Activated gamma-delta T cell treated with Interleukin-2 at 50 U/mL for 16 hours (primary cell): ENCODE measurements at regions not wholly inside any gene's neighbourhood (a gene's known extent, or its start where the extent isn't known, plus 50 kb on each side); places are given as distances from the start of the nearest gene placed in this dataset.
"Not testable (repeated sequence)": the region's sequence is repeated elsewhere in the genome, so short reads cannot be mapped to it uniquely, and the experiment has no call there.

Experiments
- DNase-seq: peaks from one replicate; pipeline ENCODE4 v3.0.0-alpha.2; 2020

DNA sequence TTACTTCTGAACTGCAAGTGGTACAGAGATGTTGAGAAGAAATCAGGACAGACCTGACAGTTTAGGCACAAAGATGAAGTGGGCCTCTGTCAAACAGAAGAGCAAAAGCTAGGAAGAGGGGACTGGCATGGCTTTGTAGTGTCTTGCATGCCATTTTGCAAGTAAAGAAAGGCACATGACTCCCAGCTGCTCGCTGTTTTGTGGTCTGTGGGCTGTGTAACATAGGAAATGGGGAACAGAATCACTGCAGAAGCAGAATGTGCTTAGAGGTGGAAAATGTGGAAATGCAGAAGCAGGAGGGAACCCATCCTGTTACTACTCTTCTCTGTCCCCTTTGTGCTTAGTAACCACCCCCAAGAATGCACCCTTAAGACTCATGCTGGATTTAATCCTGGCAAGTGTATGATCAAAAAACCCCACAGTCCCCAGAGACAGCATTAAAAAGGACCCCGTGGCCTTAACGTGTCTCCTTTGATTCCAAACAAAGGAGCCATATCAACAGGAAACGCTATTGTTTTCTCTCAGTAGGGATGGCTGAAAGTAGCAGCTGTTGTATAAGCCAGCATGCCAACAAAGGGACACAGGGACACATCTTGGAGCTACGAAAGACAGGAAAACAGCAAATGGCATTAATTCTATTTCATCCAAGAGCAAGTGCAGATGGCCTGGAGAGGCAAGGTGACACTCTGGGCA lies 177.6 kb upstream of the GLRA2 start:
- DNase-seq = no peak

- DNase-seq = no peak
Measured at GRCh38 chrX:14347523-14347922, 181.8 kb upstream of the GLRA2 start.

DNA sequence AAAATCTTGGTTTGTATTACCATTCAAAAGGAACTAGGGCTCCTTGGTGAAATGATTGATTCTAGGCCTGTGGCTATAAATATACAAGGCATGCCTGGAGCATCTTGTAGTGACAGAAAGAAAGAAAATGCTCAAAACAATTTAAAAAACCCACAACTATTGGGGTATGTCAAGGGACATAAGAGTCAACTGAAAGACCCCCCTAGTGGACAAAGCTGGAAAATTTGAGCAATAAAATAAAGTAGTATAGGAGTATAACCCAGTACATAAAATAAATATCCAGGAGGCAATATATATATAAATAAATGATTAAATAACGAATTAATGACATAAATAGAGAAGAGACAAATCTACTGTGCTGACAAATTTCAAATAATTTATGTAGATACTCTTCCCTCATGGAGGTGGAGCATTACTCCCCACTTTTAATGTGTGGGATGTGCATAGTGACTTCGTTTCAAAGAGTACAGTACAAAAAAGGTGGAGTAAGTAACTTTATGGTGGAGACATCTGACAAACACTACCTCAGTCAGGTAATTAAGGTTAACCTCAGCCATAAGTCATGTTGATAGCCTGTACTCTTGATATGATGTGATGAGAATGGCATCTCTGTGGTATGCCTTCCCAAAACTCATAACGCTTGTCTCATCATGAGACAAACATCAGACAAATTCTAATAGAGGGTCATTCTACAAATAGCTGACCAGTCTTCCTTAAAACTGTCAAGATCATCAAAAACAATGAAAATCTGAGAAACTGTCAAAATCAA lies 185.0 kb upstream of the GLRA2 start:
- DNase-seq = no peak

DNA sequence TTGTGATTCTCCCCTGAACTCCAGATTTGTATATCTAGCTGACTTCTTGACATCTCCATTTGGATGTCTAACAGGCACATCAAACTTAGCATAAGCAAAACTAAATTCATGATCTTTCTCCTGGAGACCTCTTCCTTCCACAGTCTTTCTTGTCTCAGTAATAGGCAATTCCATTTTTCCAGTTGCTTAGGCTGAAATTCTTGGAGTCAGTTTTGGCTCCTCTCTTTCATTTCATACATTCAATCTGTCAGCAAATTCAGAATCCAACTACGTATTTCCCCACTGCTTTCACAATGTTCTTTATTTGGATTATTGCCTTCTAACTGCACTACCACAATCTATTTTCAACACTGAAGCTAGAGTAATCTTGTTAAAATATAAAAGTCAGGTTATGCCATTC lies 219.9 kb upstream of the GLRA2 start:
- no peak for DNase-seq

GRCh38 chrX:14308976-14309375 lies 220.4 kb upstream of the GLRA2 start:
- not testable (repeated sequence) for DNase-seq

- DNase-seq = no peak
Measured at GRCh38 chrX:14303891-14304290, 225.4 kb upstream of the GLRA2 start.

DNA sequence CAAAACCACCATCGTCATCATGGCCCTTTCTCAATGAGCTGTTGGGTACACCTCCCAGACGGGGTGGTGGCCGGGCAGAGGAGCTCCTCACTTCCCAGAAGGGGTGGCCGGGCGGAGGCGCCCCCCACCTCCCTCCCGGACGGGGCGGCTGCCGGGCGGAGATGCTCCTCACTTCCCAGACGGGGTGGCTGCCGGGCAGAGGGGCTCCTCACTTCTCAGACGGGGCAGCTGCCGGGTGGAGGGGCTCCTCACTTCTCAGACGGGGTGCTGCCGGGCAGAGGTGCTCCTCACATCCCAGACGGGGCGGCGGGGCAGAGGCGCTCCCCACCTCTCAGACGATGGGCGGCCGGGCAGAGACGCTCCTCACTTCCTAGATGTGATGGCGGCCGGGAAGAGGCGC lies 226.8 kb upstream of the GLRA2 start:
- not testable (repeated sequence) for DNase-seq

DNA sequence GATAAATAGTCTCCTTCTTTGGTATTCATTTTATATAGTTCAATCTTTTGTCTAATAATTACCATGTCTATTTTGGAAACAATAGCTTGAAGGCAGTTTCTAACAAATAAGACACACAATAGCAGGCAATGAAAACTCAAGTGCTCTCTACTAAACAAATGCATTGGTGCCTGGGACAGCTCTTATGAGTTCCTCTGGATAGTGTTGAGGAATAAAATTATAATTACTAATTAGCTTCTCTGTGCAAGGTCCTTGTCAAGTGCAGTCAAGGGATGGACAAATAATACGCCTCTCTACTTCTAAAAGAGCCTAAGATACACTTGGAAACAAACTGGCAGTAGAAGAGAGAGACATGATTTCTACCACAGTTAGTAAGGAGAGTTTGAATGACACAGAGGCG lies 229.0 kb upstream of the GLRA2 start:
- DNase-seq = no peak

DNA sequence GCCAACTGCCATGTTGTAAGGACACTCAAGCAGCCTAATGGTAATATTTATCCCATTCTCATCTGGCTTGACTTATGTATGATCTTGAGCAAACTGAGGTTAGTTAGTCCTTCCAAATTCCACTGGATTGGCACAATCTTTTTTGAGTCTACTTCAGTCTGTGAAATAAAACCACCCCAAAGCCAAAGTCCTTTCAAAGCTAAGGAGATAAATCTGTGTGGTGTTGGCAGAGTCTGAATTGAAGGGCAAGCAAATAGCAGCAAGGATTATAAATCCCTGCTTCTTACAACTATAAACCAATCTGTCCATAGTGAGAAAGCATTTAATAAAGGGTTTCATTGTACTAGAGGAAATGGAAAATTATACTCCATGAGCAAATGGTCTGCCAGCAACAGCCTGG lies 233.9 kb upstream of the GLRA2 start:
- no peak for DNase-seq

- no peak for DNase-seq
Measured at GRCh38 chrX:14291666-14292500, 237.5 kb upstream of the GLRA2 start.

DNA sequence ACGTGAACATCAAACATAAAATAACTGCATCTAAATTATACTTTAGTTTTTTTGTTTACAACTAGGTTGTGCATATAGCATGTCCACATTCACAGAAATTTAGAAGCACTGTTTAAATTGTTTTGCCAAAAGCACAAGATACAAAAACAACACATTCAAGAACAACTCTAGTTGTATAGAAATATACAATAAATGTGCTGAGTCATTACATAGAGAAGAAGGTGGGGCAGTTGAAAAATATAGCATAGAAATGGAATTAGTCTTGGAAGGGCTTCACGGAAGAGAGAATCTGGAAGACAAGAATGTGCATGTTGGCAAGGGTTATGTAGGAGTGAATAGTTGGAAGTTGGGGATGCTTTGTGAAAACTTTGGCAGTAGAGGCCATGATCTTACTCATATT lies 239.0 kb upstream of the GLRA2 start:
- DNase-seq = no peak

GRCh38 chrX:14274691-14275090 lies 245.0 kb upstream of the GEMIN8 start:
- no peak for DNase-seq

- DNase-seq = no peak
Measured at GRCh38 chrX:14267216-14267615, 237.5 kb upstream of the GEMIN8 start.

- no peak for DNase-seq
Measured at GRCh38 chrX:14266705-14267104, 237.0 kb upstream of the GEMIN8 start.

GRCh38 chrX:14243823-14244222 lies 214.1 kb upstream of the GEMIN8 start:
- DNase-seq = no peak

DNA sequence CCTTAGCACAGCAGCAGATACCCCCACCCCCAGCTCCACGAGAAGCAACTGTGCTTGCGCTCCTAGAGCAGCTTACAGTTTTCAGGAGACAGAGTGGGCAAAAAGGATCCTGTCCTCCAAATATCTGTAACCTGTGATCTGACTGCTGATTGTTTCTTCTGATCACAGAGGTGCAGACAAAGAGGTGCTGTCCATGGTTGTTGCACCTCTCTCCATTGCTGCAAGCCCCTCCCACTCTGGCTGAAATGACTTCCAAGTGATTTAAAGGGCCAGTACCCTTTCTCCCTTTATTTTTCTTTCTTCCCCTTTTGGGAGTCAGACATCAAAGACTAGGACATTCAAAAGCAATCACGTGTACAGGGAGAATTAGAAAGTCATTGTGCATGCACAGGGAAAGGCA lies 205.3 kb upstream of the GEMIN8 start:
- no peak for DNase-seq

- no peak for DNase-seq
Measured at GRCh38 chrX:14232688-14233087, 203.0 kb upstream of the GEMIN8 start.

- DNase-seq = no peak
Measured at GRCh38 chrX:14228611-14229010, 198.9 kb upstream of the GEMIN8 start.

- DNase-seq = no peak
Measured at GRCh38 chrX:14220386-14220944, 190.8 kb upstream of the GEMIN8 start.

DNA sequence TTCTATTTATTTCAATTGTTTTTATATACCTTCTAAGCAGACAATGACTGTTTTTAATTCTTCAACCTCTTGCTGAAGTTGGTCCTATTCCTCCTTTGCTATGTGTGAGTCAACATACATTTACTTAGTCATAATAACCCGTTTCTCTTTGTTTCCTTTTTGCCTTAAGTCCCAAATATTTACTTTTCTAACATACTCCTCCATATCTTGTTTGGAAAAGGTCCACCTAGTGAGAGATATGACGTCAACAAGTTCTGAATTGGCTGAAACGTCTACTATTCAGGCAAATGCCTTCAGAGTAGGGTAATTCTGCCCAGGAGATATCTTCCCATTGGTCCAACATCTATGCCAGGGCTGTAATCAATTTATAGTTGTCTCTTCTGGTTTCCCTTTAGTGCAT lies 179.3 kb upstream of the GEMIN8 start:
- no peak for DNase-seq

DNA sequence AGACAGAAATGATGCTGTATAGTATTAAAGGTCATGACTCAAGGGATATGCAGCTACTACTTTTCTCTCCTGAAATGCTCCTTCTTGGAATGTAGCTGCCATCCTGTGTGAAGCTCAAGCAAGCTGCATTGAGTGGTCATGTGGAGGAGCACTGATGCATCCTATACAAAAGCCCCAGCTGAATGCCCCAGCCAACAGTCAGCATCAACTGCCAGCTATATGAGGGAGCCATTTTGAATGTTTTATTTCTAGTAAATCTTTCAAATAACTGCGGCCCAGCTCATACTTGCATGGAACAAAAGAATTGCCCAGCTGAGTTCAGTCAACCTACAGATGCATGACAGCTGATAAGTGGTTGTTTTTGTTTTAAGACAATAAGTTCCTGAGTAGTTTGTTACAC lies 165.0 kb upstream of the GEMIN8 start:
- DNase-seq = no peak

- DNase-seq = no peak
Measured at GRCh38 chrX:14193547-14193946, 163.9 kb upstream of the GEMIN8 start.

DNA sequence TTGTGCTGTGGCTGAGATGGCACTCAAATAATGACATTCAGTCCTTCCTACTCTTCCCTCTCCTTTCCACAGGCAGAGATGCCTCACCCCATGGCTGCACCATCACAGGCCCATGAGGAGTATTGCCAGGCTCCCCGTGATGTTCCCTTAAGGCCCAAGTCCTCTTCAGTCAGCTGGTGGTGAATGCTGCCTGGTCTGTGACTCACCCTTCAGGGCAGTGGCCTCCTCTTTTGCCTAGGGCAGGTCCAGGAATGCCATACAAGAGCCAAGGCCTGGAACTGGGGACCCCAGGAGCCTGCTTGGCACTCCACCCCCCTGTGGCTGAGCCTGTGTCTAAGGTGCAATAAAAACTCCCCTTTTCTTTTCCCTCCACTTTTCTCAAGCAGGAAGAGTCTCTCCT lies 144.2 kb upstream of the GEMIN8 start:
- no peak for DNase-seq

DNA sequence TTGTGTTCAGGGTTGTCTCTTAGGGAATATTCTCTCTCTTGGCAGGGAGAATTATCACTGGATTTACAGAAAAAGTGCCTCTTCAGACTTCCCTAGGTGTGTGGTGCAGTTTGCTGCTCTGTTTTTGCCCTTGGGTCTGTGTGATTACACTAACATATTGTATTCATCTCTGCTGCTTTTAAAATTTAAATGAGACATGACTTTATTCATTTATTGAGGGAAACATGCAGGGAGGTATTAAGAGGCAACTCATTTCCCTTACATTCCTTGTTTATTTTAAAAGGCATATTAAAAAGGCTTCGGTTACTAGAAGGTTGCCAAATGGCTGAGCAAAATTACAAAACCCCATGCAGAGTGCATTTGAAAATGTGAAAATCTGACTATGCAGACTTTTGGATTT lies 135.1 kb upstream of the GEMIN8 start:
- DNase-seq = no peak
